GM18520 (cell line): ENCODE measurements at regions not wholly inside any gene's neighbourhood (a gene's known extent, or its start where the extent isn't known, plus 50 kb on each side); places are given as distances from the start of the nearest gene placed in this dataset.
"Not testable (repeated sequence)": the region's sequence is repeated elsewhere in the genome, so short reads cannot be mapped to it uniquely, and the experiment has no call there.

ENCODE experiments used
- ATAC-seq: cut with Tn5 transposase; IDR thresholded peaks from one replicate; pipeline ENCODE4 v1.9.1; 2021; ENCODE audit not compliant: unreplicated experiment

DNA sequence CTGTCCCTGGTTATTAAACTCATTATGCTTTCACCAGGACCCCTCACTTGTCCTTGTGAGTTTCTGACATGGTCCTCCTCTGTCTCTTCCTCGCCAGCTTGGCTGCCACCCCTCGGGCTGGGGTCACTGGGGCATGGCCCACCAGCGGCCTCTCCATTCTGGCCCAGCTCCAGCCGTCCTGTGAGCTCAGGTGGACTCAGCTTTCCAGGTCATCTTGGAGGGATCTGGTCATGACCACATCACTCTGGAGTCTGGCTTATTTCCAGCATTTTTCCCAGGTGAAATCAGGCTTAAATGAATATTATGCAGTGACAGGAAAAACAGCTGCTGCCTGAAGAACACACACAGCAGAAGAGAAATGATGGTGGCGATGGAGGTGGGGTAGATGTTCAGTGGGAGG is 224.5 kb downstream of the ADAMTS15 start:
- no peak for ATAC-seq

DNA sequence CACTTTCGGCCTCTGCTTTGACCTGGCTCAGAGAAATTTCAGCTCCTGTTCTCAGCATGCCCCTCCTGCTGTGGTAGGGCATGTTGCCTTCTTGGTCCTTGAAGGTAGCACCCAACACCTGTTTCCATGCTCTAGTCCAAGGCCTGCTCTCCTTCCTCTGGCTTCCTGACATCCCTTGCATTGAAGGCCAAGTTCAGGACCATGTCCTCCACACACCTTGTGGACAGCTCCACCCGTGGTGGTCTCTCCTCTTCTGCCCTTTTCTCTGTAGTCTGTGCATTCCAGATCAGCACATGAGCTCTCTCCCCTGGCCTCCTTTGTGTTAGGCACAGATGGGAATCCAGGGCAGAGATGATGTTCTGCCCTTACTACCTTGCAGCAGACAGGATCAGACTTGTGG is 225.3 kb downstream of the ADAMTS15 start:
- ATAC-seq, result no peak

DNA sequence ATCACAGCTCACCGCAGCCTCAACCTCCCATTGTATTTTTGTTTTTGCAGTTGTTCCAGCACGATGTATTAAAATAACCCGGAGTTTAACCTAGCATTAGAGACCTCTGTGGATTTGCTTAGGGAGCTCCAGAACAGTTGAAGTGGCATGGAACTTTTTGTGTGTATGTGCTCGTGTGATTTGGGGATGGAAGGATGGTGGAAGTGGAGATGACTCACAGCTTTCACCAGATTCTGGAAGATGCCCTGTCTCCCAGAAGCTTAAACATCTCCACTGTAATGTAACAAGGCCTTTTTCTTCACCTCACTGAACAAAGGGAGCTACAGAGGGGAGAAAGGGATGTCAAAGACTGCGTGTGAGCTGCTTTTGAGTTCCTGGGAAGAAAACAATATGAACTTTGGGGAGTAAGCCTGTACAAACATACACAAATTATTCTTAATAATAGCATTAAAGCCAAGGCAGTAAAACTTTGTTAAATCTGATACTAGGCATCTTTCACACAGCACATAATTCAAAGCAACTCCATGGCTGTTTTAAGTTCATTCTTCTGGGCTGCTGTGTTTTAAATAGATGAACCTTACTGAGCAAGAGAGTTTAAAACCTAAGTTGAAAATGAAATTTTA is 226.4 kb downstream of the ADAMTS15 start:
- ATAC-seq, result no peak

DNA sequence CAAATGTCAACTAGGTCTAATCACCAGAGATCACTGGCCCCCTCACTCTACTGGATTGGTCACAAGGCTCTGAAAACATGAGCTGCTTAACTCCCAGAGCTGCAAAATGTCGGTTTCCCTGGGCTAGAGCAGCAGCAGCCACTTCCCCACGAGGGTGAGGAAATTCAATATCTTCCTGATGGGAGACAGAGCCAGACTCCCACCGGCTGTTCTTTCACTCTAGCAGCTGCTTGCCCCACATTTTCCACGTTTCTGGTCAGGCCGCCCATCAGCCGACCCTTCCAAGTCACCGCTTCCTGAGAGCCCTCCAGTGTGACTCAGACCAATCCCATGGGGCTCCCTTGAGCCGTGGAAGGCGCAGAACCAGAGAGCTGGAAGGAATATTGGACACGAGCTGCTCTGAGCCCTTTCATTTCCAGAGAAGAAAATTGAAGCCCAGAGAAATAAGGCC is 227.0 kb downstream of the ADAMTS15 start:
- no peak for ATAC-seq

DNA sequence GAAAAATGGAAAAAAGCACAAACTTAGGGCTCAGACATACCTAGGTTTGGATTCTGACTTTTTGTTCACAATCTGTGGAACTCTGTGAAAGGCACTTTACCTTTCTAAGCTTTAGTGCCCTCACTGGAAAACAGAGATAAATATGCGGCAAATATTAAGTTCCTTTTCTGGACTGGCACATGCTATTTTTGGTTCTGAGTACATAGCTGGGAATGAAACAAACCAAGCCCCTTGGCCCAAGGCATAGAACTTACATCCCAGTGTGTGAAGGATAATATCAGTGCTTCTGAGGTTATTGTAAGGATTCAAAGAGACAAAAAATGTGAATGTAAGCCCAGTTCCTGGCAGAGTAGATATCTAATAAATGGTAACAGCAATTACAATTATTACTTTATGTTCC is 227.5 kb downstream of the ADAMTS15 start:
- ATAC-seq, result no peak

DNA sequence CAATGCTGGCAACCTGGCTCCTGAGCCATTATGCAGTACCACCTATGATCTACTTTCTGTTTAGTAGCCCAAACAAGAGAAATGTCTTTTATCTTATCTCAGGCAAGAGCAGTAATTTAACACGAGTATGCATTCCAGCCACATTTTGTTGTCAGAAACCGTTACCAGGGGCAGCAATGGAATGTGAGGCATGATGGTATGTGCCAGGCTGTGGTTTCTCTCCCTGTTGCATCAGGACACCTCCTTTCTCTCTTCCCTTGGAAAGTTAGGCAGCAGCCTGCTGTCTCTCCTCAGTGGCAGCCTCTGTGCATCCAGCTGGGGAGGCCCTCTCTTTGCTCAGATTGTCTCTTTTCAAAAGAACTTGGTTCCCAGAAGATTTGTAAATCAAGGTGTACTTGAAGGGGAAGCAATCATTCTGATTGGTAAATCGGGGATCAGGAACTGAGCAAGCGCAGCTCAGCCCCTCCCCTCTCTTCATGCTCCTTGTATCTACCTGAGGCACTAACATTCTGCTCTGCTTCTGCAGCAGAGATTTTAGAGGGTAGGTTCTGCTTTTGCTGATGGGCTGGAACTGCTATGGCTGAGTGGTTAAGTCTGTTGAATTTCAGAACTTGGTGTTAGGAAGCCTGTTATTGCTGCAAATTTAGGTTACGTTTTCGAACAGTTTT is 229.2 kb downstream of the ADAMTS15 start:
- ATAC-seq, result no peak

DNA sequence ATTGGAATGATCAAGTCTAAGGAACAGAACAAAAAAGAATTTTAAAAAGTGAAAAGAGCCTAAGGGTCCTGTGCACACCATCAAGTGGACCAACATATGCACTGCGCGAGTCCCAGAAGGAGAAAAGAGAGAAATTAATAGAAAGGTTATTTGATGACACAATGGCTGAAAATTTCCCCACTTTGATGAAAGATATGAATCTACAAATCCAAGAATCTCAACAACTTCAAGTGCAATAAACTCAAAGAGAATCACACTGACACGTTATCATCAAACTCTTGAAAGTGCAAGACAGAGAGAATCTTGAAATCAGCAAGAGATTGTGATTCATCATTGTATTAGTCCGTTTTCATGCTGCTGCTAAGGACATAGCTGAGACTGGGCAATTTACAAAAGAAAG is 230.8 kb downstream of the ADAMTS15 start:
- ATAC-seq, result no peak

DNA sequence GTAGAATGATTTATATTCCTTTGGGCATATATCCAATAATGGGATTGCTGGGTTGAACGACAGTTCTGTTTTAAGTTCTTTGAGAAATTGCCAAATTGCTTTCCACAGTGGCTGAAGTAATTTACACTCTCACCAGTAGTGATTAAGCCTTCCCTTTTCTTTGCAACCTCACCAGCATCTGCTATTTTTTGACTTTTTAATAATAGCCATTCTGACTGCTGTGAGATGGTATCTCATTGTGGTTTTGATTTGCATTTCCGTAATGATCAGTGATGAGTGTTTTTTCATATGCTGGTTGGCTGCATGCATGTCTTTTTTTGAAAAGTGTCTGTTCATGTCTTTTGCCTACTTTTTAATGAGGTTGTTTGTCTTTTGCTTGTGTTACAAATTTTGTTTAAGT is 233.8 kb downstream of the SNX19 start:
- ATAC-seq, result not testable (repeated sequence)

DNA sequence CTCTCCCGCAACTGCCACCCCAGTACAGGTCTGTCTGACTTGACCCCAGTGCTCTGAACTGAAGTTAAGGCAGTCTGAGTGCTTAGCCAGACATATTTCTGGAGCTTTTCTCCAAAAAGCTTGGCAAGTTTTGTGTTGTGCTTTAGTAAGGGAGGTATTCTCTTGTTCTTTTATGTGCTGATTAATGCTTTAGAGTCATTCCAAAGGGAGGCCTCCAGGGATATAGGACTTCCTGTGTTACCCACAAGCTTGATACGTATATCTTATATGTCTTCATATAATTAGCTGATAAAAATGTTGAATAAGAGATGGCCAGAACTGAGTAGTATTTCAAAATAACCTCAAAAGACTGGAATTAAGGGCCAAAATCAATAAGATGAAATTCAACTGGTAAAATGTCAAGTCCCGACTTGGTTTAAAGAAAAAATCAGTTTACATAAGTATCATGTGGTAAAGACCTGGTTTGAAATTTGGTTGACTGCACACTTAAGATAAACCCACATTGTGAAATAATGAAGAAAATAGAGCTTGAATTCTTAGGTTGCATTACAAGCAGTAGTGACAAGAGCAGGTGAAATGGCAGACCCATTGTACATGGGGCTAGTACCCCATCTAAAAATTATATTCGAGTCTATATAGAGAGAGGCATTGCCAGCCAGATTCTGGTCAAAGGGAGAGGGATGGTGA is 226.9 kb downstream of the SNX19 start:
- no peak for ATAC-seq

DNA sequence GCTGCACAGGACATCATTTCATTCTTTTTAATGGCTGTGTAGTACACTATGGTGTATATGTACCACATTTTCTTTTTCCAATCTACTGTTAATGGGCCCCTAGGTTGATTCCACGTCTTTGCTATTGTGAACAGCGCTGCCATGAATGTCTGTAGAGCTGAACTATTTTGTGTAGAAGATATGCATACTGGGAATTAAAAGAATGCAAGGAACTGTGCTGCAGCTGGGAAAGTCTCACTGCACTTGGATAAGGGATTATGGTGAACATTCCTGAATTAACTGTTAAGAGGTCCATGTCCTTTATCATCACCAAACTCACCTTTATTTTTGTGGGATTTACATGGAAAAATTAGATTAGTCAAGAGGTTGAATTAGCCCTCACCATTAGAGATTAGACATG is 224.7 kb downstream of the SNX19 start:
- no peak for ATAC-seq

DNA sequence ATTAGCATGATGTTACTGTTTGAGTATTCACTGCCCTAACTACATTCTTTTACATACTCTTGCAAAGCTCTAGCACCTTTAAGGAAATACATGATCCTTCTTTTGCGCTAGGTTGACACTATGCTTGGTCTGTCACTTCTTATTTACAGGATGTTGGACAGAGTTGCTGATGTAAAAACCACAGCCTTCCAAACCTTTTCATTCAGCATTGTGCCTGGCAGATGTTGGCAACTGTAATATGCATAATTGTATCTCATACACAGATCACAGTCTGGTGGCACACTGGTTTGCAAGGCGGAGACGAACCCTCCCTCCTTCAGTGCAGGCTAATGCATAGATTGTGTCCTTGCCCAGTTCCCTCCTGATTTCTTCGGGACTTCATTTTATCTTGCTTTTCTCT is 224.1 kb downstream of the SNX19 start:
- no peak for ATAC-seq

DNA sequence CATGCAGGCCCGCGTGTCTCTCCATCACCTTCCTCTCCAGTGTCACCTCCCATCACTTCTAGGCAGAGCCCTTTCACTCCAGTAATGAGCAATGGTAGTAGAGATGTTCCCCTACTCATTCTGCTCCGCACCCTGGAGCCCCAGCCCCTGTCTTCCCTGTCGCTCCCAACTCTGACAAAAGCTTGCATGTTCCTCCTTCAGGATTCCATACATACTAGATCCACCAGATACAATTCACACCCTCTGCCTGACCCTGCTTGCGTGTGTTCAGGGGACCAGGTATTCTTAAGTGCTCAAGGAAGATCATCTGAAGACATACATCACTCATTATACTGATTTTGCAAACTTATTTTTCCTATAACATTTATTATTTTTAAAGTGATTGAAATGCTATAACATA is 222.7 kb downstream of the SNX19 start:
- no peak for ATAC-seq

DNA sequence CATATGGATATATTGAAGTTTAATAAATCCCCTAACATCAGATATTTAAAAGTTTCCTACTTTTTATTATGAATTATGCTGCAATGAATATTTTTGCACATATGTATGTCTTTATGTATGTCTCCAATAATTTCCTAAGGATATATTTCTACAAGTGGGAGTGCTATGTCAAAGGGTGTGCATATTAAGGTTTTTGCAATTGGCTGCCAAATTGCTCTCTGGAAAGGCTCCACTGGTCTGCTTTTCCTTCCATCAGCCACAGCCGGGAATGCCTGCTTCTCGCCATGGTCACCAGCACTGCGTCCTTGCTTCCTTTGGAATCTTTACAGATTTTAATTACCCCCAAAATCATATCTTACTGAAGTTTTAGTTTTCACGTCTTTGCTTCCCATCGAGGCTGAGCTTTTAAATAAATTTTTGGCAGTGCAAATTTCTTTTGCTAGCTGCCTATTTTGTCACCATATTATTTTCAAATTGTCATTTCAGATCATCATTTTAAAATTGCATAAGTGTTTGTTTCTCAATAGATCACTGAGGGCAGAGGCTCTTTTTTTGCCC is 221.7 kb downstream of the SNX19 start:
- no peak for ATAC-seq

DNA sequence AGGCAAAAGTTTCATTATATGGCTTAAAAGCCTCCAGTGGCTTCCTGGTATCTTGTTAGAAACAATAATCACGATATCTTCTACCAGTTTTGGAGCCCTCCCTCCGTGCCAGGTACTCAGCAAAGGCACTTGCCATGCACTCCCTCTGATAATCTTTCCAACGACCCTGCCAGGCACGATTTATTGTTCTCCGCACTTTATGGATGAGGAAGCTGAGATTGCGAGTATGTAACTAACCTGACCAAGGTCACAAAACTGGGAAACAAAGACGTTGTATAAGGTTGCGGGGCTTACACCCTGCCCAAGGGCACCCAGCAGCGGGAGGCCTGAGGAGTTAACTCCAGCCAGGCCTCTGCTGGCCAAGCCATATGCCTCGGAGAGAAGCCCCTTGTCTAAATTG is 218.1 kb downstream of the SNX19 start:
- no peak for ATAC-seq

DNA sequence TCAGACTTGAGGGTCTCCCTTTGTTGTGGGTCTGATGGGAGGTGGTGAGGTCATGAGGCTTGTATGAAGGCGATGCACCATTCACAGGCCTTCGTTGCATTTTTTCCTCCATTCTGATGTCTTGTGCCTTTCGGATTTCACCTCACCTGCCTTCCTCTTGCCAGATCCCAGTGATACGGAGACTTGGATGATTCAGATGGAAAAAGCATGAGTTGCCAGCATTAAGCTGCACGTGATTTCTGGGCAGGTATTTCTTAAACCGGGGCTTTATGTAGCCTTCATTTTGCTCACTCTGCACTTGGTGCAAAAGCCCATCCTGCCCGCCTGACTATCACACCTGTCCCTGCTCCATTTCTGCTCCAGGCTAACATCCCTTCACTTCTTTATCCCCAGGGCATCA is 216.7 kb downstream of the SNX19 start:
- no peak for ATAC-seq

DNA sequence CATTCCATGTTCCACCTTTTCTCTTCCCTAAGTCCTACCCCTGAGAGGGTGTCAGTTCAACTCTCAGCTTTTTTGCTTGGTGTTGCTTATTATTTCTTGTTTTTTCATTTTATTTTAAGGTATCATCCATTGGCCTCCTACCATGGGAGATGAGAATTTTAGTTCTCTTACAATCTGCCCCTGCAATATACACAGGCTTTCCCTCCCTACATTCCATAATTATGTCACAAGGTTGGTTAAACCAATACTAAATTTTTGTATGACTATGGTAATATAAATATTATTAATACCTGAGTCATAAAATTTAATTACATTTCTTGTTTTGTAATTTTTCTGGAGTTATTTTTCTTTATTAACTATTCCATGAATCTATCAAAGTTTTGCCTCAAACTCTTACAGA is 216.2 kb downstream of the SNX19 start:
- ATAC-seq, result no peak

DNA sequence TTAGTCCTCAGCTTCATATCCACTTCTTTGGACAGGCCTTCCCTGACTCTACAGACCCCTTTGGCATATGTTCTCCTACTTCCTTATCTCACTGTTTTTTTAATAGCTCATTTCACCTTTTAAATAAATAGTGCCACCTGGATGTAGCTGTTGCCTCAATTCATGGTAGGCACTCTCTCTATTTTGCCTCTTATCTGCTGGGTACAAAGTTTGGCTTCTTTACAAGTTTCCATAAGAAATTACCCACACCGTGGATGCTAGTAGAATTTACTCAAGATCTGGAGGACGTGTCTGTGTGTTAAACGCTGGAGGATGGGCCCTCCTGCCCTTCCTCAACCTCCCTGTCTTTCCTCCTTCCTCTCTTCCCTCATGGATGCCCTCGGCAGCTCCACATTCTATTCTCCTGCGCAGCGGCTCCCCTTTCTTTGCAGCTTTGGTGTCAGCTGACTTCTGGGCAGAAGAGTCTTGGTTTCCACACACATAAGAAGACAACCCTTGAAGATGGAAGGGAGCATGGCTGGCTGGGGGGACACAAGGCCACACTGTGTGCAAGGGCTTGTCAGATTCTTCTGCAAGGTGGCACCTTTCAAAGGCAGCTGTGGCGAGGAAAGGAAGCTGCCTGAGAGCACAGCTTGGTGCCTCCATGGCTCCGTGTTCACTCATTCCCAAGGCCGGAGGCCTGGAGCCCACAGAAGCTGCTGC is 212.6 kb downstream of the SNX19 start:
- no peak for ATAC-seq

DNA sequence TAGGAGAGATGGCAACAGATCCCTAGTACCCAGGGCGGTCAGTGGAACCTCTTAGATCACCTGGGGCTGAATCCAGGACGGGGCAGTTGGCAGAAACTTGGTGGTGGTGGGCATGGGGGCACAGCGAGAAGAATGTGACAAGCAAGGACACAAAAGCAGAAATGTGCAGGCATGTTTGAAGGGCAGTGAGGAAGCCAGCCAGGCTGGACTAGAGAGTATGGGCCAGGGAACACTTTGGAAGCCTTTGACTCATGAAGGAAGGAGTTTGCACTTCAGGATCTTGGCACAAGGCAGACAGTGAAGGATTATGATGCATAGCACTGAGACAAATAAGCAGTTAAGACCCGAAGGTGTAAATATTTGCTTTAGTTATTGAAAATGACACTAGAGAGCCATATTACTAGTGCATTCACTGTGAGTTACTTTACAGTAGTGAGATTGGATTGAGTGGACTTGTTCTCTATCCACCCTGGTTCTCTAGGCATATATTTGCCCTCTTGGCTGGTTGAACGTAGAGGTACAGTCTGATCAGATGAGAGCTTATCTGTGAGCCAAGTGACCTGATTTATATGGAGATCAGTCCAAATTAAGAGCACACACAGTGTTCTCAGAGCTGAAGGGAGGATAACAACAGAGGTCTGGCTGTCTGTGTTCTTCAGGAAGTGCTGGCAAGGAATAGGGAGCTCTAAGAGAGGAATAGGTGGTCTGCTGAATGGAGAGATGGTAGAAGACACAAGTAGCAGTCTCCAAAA is 210.4 kb downstream of the SNX19 start:
- ATAC-seq, result no peak

DNA sequence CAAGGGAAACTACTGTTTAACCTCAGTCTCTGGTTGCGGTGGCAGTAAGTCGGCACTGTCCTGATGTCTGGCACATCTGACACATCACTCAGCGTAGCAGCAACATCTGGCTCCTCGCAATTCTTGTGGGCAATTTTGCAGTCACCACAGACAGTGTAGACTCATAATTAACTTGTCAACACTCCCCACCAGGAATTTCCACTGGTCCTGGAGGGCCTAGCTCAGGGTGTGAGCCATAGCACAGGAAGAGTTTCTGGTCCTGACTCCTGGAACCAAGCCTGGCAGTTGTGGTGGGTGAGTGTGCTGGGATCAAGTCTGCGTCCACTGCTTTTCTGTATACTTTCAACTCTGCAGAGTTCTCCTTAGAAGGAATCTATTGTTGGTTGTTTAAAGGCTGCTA is 209.7 kb downstream of the SNX19 start:
- no peak for ATAC-seq

DNA sequence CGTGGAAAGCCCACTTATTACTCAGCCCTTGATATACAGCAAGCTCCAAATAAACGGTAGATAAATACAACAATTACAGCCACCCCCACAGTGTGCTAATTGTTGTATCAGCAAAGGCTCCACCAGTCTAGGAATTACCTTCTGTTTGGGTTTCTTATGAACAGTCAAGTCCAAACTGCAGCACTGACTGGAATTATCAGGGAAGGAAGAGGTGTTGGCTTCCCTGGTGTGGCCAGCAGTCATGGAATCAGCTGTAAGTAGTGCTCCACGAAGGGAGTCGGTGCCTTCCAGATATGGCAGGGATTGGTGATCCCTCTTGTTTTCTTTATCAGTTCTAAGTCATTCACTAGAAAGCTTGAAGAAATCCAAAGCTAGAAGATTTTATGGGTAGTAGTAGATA is 209.1 kb downstream of the SNX19 start:
- ATAC-seq, result no peak

DNA sequence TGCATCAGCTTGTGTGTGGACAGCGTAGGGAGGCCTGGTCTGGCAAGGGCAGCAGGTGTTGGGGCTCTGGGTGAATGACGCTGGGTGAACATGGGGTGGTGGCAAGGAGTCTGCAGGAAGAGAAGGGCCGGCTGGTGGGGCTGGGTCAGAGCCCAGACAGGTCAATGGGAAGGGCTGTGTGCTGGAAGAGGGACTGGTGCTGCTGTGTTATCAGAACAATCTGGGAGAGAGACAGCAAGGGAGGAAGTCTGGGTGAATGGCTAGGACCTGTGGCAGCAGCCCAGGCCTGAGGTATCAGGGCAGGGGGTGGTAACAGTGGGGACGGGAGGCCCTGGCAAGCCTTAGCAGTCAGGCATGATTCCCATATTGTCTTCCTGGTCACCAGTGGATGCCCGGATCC is 206.7 kb downstream of the SNX19 start:
- no peak for ATAC-seq
